PC-9 (cell line): ENCODE measurements at regions not wholly inside any gene's neighbourhood (a gene's known extent, or its start where the extent isn't known, plus 50 kb on each side); places are given as distances from the start of the nearest gene placed in this dataset.

Experiments
- EZH2 ChIP-seq: fragments of 200-600 bp; sonication (generic); IDR thresholded peaks from 2 replicates; pipeline ENCODE4 v1.8.0; 2017; ENCODE audit warnings: antibody characterized with exemption, low read depth
- TF ChIP-seq, protein P1 (sequence below): fragments of 200-600 bp; sonication (generic); conservative IDR thresholded peaks from 2 replicates; pipeline ENCODE4 v1.6.1; 2017; ENCODE audit warnings: mixed run types, antibody characterized with exemption, mild to moderate bottlenecking, moderate library complexity

DNA sequence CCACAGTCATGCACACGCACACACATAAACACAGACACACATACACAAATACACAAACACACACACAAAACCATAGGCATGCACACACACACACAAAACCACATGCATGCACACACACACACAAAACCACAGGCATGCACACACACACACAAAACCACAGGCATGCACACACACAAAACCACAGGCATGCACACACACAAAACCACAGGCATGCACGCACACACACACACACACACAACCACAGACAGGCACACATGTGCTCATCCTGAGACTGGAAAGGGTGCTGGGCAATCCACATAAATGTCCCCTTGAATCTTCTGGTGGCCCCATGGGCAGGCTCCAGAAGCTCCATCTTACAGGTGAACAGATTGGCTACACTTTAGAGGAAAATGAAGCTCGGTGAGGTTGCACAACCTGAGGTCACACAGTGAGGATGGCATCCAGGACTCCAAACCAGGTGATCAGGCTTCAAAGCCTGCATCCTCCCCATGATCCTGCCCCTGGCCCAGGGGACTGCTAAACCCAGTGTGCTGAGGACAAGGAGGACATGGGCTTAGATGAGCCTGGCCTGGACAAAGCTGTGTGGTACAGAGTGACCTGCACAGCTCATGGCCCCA, 144.8 kb downstream of the GADD45G start:
- TF ChIP-seq, protein P1, sequence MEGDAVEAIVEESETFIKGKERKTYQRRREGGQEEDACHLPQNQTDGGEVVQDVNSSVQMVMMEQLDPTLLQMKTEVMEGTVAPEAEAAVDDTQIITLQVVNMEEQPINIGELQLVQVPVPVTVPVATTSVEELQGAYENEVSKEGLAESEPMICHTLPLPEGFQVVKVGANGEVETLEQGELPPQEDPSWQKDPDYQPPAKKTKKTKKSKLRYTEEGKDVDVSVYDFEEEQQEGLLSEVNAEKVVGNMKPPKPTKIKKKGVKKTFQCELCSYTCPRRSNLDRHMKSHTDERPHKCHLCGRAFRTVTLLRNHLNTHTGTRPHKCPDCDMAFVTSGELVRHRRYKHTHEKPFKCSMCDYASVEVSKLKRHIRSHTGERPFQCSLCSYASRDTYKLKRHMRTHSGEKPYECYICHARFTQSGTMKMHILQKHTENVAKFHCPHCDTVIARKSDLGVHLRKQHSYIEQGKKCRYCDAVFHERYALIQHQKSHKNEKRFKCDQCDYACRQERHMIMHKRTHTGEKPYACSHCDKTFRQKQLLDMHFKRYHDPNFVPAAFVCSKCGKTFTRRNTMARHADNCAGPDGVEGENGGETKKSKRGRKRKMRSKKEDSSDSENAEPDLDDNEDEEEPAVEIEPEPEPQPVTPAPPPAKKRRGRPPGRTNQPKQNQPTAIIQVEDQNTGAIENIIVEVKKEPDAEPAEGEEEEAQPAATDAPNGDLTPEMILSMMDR = no peak
- TF ChIP-seq EZH2 = no peak
